ENCODE measurements at regions not wholly inside any gene's neighbourhood (a gene's known extent, or its start where the extent isn't known, plus 50 kb on each side); places are given as distances from the start of the nearest gene placed in this dataset.
"Not testable (repeated sequence)": the region's sequence is repeated elsewhere in the genome, so short reads cannot be mapped to it uniquely, and the experiment has no call there.

DNA sequence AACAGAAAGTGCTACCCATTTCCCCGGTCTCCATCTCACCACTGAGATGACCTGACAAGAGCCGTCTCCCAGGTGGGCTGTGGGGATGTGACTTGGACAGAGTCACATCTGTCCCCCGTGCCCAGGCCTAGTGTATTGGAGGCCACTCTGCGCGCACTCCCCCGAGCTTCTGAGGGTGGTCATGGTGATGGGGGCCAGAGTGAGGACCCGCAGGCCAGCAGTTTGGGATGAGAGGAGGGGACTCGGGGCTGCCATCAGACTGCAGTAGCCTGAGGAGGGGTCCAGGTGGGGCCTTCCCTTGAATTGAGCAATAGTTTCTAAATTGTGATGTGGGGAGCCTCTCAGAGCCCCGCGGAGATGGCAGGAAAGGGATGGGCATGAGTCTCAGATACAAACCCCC is 852.6 kb downstream of the TBC1D22A start:
- DNase-seq: no peak
- TF ChIP-seq, protein P1, sequence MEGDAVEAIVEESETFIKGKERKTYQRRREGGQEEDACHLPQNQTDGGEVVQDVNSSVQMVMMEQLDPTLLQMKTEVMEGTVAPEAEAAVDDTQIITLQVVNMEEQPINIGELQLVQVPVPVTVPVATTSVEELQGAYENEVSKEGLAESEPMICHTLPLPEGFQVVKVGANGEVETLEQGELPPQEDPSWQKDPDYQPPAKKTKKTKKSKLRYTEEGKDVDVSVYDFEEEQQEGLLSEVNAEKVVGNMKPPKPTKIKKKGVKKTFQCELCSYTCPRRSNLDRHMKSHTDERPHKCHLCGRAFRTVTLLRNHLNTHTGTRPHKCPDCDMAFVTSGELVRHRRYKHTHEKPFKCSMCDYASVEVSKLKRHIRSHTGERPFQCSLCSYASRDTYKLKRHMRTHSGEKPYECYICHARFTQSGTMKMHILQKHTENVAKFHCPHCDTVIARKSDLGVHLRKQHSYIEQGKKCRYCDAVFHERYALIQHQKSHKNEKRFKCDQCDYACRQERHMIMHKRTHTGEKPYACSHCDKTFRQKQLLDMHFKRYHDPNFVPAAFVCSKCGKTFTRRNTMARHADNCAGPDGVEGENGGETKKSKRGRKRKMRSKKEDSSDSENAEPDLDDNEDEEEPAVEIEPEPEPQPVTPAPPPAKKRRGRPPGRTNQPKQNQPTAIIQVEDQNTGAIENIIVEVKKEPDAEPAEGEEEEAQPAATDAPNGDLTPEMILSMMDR (IDR thresholded peaks at IDR 0.05): no peak
- no peaks in the 10 kb centered on the region for H3K36me3 ChIP-seq
- H3K4me3 ChIP-seq: no peak overlapping the region
- ATAC-seq: no peak
- peaks cover 0 to 2% of the 10 kb centered on the region in 2 donors for H3K9me3 ChIP-seq
- no peak overlapping the region for H3K27ac ChIP-seq
- intact Hi-C loops (cut with DNase I): no loop called here
- H3K27me3 ChIP-seq: peaks cover 0 to 35% of the 10 kb centered on the region in 2 donors
- H3K4me1 ChIP-seq: no peaks in the 10 kb centered on the region

DNA sequence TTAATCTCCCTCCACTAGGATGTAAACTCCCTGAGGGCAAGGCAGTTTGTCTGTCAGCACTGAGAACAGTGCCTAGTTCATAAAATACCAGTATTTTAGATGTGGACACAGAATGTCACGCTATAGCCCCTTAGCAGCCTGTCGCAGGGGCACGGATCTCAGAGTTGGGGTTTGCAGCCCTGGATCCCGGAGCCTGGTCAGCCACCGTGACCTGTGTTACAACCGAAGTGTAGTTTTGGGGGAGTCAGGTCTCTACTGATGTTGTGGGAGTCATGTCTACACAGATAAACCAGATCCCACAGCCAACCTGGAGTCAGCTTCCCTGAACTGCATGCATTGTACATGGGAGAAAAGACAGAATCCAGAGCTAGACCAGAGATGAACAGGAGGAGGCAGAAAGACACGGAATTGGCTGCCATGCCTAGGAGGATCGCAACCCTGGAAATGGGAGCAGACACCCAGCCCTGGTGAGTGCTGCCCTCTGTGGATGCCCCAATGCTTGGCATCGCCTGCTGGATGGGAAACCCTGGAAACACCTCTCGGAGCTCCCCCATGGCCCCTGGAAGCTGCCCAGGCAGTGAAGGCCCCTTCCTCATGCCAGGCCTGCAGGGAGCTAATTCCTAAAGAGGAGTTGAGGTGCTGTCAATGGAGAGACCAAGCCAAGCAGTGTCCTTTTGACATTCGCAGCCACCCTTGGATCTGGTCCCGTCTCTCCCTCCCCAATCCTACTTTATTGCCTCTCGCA is 851.3 kb downstream of the TBC1D22A start:
- peaks cover 0 to 2% of the 10 kb centered on the region in 2 donors for H3K9me3 ChIP-seq
- ATAC-seq (no peak), DNase-seq (no peak)
- no peaks in the 10 kb centered on the region for H3K36me3 ChIP-seq
- TF ChIP-seq, protein P1 (IDR thresholded peaks at IDR 0.05): no peak
- H3K4me3 ChIP-seq: no peak overlapping the region
- H3K4me1 ChIP-seq: no peaks in the 10 kb centered on the region
- intact Hi-C loops (cut with DNase I): no loop called here
- peaks cover 0 to 35% of the 10 kb centered on the region in 2 donors for H3K27me3 ChIP-seq
- H3K27ac ChIP-seq: no peak overlapping the region

DNA sequence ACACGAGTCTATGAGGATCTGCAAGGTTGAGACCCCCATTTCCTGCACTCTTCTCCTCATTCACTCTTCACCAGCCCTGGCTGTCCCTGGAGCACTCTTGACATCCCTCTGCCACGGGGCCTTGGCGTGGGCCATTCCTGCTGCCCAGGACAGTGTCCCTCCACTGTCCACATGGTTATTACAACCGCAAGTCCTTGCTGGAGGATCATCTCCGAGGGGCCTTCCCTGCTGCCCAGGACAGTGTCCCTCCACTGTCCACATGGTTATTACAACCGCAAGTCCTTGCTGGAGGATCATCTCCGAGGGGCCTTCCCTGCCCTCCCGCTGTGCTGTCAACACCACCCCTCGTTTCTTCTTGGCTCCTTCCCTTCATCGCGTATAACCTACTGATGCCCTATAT is 850.7 kb downstream of the TBC1D22A start:
- intact Hi-C loops (cut with DNase I); H3K27ac ChIP-seq; H3K4me3 ChIP-seq; H3K9me3 ChIP-seq; H3K4me1 ChIP-seq; ATAC-seq; DNase-seq; H3K36me3 ChIP-seq: not testable (repeated sequence)
- peaks cover 0 to 35% of the 10 kb centered on the region in 2 donors for H3K27me3 ChIP-seq

DNA sequence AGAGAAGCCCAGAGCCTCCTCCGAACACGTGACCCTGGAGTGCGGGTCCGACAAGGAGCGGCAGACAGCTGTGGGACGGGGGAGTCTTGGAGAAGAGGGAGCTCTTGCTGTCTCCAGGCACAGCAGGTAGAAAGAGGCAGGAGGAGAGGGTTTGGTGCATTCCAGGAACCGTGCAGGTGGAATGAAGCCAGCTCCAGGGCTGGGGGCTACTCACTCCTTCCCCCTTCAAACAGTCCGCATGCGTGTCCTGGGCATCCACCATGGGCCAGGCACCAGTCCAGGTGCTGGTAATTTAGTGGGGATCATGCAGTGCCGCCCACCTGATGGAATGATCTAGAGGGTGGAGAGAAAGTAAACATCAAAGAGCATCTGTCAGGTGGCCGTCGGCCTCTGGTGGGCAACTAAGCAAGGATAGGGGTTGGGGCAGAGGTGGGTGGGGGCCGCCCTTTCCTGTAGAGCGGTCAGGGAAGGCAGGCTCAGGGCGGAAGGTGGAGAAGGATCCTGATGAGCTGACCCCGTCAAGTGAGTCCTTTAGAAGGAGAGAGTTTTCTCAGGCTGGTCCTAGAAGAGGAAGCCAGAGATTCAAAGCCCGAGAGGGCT is 850.0 kb downstream of the TBC1D22A start:
- no peaks in the 10 kb centered on the region for H3K36me3 ChIP-seq
- H3K4me1 ChIP-seq: no peaks in the 10 kb centered on the region
- H3K27ac ChIP-seq: no peak overlapping the region
- ATAC-seq (no peak), DNase-seq (no peak)
- H3K9me3 ChIP-seq: peaks cover 0 to 2% of the 10 kb centered on the region in 2 donors
- TF ChIP-seq, protein P1 (IDR thresholded peaks at IDR 0.05): no peak
- peaks cover 0 to 32% of the 10 kb centered on the region in 2 donors for H3K27me3 ChIP-seq
- intact Hi-C loops (cut with DNase I): no loop called here
- H3K4me3 ChIP-seq: no peak overlapping the region

DNA sequence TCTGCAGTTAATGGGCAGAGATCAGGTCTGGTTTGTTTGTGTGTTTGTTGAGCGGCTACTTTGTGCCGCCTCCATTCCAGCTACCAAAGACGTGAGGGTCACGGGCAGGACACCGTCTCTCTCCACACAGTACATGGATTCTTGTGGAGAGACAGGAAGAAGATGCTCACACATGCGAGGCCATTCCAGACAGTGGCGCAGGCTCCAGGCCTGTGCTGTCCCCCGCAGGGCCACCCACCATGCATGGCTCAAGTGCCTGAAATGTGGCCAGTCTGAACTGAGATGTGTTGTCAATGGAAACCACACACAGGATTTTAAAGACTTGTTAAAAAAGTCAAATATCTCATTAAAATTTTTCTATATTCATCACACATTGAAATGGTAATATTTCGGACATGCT is 848.3 kb downstream of the TBC1D22A start:
- no peaks in the 10 kb centered on the region for H3K9me3 ChIP-seq
- no peaks in the 10 kb centered on the region for H3K36me3 ChIP-seq
- ATAC-seq (no peak), DNase-seq (no peak)
- H3K4me3 ChIP-seq: no peak overlapping the region
- intact Hi-C loops (cut with DNase I): no loop called here
- no peak overlapping the region for H3K27ac ChIP-seq
- H3K4me1 ChIP-seq: no peaks in the 10 kb centered on the region
- peaks cover 0 to 30% of the 10 kb centered on the region in 2 donors for H3K27me3 ChIP-seq
- TF ChIP-seq, protein P1 (IDR thresholded peaks at IDR 0.05): no peak

Data from left lung (tissue), 4 donors.